Kidney tubule cell (primary cell): ENCODE measurements at regions not wholly inside any gene's neighbourhood (a gene's known extent, or its start where the extent isn't known, plus 50 kb on each side); places are given as distances from the start of the nearest gene placed in this dataset.

Experiments
- DNase-seq: peaks from one replicate; pipeline ENCODE4 v3.0.0-alpha.2; 2018; ENCODE audit warnings: low spot score

DNA sequence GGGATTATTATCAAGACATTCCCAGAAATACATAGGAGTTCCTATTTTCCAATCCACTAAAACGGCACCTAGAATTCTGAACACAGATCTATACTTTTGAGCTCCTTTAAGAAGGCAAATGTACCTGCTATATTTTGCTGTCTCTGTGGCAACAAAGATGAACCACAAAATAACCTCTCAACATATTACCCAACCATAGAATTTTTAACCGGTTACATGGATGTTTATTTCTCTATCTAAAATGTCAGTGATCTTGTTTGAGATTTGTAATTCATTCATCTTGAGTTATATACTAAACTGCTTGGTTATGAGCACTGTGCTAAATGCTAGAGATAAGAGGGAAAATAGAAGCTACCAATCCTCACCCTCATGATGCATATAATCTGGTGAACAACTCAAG lies 117.5 kb upstream of the HMGCLL1 start:
- DNase-seq, result no peak

DNA sequence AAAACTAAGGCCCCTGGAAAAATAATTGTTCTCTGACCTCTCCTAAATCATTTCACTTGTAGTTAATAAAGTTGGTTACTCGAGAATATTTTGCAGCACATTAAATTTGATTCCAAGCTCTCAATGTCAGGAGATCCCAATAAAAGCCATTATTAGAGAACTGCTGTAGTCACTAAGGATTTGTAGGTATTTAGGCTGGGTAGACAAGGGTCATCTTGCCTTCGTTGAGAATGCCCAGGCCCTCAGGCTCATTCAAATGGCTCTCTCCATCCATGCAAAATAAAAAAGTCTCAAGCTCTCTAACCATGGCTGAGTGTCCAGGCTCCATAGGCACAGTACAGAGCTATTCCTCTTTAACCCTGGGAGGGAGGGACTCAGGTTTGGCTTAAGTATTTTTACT lies 117.0 kb upstream of the HMGCLL1 start:
- no peak for DNase-seq

DNA sequence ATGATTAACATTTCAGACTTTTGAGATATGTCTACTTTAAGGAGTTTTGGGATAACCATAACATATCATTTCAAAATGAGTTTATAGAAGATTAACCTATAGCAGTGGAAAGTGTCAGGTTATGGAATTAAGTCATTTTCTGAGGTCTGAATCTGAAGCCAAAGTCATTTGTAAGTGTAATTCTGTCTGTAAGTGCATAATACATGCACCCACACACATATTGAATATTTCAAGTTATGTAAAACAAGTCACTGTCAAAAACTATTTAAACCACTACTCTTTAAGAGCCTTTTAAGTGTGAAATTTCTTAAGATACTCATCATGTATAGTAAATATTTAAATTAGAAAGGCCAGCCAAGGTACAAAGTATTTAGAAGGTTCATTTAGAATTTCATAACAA lies 115.8 kb upstream of the HMGCLL1 start:
- no peak for DNase-seq

DNA sequence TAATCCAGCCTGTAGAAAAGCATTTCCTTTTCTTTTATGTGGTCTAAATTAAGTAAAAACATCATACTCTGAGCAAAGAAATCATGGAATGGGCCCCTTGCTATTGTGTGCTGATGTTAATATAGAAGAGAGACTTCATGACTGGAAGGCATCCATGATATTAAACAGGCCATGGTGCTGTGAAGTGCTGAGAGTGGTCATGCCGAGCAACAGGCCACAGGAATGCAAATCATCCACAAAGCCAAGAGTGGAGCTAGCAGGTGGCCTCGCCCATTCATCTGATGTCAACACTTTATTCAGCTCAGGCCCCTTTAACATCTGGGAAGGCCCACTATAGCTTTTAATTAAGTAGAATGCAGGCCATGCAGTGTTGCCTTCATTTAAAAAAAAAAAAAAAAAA lies 115.2 kb upstream of the HMGCLL1 start:
- DNase-seq, result peak; percentile 77

DNA sequence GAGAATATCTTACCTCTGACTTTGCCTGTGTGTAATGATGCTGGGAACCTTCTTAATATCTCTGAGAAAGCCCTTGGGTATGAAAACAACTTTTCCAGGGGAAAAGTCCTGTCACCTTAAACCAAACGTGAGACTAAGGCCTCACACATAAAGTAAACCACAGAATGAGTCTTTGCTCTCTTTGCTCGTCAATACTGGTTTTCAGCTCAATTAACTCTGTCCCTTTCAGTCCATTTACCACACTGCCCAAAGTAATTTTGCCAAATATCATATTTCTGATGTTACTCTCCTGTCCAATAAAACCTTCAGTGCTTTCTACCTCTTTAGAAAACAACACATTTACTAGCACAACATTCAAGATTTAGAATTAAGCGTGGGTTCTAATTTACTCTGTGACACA lies 100.5 kb upstream of the HMGCLL1 start:
- no peak for DNase-seq

DNA sequence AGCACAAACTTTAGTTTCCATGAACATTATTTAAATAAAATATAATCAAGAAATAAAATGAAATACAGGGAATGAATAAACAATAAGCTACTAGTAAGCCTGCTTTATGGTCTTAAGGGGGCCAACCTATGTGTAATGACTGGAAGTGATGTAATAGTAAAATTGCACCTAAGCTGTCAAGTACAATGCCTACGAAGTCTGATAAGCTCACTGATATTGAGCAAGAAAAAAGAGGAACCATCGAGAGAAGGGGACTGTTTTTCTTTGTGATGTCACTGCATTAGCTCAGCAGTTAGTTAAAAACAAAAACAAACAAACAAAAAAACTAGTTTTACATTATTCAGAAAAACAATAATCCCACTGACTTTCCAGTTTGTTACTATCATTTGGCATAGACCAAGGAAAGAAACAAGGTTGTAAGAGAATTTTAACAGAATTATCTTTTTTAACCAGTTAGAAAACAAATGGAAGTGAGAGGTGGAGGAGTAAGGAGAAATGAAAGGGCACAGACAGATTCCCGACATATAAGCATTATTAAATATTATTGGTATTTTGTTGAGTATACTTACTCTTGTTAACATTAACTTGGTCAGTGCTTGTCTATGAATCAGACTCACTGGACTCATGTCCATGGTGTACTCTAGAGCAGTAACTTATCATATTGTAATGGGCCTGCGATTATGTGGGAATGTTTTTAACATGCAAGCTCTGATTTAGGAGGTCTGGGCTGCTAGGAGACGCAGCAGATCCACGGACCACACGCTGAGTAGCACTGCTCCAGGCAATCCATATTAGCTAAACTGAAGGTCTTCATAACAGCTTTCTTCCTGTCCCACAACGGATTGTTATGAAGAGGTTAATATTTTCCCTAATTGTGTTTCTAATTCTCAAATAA lies 99.6 kb upstream of the HMGCLL1 start:
- DNase-seq, result no peak

DNA sequence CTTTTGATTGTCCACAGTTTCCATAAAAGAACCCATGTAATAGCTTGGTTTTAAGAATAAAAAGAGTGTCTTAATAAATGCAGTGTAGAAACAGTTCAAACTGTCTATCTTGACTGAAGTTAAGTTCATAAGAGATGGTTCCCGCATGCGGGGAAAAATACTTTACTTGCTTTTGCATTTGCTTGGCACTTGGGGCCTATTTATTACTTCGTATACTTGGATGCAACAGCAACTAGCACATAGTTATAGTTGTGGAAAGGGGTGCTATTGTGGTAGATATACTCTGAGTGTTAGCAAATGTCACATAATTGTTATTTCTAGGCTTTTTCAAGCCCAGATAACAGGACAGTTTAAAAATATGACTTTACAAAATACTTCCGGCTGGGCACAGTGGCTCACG lies 97.7 kb upstream of the HMGCLL1 start:
- DNase-seq, result no peak

DNA sequence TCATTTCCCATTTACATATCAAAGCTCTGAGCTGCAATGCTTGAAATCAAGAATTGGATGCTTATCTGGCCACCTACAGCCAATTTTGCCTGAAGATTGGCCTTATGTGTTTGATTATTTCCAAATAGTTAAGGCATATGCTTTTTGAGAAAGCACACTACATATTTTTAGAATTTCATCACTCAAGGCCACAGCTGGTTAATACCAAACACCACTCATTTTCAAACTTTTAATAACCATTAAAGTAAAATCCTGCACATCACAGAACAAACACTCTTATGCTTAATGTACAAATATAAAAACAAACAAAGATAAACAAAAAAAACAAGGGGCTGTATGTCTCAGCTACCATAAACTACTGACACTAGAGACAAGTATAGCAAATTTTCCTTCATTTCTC lies 96.9 kb upstream of the HMGCLL1 start:
- DNase-seq, result no peak

DNA sequence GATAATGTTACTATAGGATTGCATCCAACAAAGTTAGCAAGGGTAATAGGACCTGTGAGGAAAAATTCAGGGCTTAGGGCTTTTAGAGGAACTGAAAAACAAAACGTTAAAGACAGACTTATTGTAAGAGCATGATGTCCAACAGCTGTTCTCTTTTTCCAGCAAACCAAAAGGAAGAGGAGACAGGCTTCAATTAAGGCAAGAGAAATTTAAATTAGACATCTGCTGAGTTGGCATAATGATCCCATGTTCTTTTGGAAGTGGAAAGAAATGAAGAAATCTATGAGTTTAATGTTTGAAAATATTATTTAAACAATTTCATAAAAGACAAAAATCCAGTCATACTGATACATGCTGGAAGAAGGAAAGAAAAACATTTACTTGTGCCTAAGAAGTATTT lies 95.7 kb upstream of the HMGCLL1 start:
- no peak for DNase-seq

DNA sequence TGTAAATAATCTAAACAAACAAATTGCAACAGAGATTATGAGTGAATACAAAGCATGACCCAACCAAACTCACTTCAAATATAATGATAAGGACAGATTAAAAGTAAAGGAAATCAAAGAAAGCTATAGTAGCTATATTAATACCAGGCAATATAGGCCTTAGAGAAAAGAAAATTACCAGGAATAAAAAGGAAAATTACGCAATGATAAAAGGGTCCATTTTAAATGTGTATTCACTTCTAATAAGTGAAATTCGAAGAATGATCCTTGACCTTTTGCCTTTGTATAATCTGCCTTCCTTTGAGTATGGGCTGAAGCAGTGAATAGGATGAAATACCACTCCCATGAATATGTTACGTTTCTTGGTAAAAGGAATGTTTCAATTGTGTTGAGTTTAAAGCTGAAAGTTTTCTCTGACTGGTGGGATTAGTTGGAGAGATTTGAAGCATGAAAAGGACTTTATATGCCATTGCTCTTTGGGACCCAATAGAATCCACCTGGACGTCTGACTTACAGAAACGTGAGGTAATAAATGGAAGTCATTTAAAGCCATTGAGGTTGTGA lies 91.9 kb upstream of the HMGCLL1 start:
- DNase-seq, result no peak

DNA sequence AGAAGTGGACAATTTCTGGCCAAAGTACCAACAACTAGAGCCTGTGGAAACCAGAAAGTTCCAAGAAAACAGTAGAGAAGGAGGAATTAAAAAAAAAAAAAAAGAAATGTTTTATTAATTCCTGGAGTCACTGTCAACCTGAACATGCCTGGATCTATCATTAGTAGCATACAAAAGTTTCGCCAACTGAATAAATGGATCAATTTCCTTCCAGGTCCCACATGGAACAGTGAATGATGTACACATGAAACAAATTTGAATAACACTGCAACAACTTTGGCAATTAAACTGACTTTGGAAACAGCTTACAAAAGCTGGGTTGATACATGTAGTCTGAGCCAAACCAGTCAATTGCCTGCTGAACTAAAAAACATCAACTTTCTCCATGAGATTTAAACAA lies 90.0 kb upstream of the HMGCLL1 start:
- no peak for DNase-seq

DNA sequence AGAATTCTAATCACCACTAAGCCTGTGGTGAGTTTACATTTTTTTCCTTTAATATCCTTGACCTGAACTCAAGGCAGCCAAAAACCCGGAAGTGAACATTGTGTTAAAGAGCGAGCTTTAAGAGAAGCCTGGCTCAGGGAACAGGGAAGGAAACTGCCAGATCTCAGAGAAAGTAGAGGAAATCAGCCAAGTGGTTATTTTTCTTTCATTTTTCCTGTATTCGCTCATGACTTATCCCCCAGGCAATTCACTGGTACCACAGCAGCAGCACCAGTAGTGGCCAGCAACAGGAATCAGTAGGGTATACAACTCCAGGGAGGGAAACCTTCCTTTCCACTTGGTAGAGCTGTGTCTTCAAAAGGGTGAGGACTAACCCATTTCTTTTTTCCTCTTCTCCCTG lies 89.6 kb upstream of the HMGCLL1 start:
- no peak for DNase-seq

DNA sequence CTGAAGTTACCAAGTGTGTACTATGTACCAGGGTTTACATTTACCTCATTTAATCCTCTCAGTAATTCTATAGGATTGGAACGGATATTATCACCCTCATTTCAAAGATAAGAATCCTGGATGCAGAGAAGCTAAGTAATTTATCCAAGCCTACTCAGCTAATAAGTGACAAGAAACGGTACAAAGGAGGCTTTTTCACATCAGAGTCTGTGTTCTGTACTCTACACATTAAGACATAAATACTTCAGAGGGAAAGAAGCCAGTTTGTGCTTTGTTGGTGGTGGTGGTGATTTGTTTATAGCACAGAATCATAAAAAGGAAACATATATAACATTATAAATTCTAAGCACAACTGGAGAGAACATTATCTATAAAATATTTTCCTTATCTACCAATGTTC lies 88.3 kb upstream of the HMGCLL1 start:
- no peak for DNase-seq

DNA sequence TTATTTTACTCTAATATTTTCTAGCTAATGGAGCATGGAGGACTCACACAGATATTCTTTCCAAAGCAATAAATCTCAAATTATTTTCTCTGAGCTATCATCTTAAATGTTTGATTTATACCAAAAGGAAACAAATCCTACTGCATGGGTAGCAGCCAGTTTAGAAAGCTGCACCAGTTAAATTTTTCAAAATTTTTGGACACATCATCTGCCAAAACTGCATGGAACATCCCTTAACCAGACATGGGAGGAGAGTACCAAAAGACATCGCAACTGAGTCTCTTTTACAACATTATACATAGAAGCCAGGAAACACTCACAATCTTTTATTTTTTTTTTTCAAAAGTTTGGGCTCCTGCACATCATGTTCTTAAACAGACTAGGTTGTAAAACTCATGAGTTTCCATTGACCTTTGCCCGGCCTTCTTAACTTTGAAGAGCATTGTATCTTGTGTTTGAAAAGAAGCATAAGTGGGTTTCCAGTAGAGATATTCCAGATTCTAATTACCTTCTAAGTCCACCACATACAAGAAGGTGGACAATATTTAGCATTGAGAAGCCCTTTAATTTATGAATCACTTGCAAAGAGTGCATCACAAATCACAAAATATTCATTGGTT lies 87.7 kb upstream of the HMGCLL1 start:
- no peak for DNase-seq

DNA sequence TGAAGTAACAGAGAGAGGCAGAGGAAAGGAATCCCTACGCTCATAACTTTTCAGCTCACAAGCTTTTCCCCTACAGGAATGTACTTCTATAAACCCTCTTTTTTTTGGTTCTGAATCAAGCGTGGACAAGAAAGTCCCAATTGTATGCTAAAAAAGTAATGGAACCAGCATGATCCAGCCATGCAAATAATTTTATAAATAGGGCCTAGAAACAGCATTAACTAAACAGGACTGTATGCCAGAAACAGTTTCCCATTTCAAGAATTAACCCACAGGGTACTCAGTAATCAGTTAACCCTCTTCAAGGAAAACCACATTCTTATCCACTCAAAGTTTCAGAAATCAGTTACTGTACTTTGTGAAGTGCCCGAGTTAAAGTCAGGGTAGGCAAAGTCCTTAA lies 87.0 kb upstream of the HMGCLL1 start:
- DNase-seq, result no peak

DNA sequence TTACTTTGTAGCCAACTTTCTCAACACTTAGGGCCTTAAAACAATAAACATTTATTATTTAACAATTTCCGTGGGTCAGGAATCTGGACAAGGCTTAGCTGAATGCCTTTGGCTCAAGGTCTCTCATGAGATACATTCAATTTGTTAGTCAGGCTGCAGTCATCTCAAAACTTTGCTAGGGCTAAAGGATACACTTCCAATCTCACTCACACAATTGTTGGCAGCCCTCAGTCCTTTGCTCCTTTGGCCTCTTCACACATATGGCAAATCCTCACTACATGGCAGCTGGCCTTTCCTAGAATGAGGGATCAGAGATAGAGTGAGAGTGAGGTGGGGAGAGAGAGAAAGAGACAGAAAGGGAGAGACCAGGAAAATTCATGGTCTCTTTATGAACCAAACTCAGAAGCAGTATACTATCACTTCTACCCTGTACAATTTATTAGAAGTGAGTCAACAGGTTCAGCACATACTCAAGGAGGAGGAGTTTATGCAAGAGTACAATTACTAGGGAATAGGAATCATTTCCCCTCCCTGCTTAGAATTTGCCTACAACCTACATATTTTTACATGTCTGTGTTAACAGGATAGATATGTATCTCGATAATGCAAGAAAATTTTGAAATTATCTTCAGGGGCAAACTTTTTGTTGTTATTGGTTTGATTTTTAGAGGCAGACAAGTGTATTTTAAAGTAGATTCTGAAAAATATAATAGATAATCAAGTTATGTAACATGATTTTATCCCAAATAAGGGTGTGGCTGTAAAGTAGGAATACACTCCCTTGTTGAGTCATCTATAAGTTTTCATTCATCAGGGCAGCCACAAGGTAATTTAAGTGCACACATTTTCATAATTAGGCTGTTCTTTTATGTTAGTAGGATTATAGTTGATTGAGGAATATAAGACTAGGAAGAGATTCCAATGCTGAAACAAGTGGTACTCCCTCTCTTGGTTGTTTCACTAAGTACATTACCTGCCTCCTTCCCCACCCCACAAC lies 85.9 kb upstream of the HMGCLL1 start:
- DNase-seq, result no peak

DNA sequence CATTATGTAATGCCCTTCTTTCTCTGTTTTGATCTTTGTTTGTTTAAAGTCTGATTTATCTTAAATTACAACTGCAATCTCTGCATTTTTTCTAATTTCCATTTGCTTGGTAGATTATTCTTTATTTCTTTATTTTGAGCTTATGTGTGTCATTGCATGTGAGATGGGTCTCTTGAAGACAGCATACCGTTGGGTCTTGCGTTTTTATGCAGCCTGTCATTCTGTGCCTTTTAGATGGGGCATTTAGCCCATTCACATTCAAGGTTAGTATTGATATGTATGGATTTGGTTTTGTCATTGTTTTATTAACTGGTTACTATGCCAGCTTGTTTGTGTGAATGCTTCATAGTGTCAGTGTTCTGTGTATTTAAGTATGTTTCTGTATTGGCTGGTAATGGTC lies 84.9 kb upstream of the HMGCLL1 start:
- DNase-seq, result no peak

DNA sequence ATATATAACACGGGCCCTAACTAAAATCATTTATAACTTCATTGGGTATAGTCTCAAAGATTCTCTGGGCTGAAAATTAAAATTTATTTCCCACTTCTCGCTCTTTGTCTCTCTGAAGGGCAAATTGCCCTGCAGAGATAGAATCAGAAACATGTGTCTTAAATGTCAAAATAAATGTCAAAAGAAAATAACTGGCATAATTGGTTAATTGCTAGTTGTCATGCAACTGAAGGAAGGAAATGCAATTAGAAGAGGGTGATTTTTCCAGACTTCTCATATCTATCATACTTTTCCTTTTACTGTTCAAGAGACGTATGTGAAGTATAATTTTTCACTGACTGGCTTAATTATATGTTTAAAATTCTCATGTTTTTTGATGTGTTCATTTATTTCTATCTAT lies 80.3 kb upstream of the HMGCLL1 start:
- DNase-seq, result no peak

DNA sequence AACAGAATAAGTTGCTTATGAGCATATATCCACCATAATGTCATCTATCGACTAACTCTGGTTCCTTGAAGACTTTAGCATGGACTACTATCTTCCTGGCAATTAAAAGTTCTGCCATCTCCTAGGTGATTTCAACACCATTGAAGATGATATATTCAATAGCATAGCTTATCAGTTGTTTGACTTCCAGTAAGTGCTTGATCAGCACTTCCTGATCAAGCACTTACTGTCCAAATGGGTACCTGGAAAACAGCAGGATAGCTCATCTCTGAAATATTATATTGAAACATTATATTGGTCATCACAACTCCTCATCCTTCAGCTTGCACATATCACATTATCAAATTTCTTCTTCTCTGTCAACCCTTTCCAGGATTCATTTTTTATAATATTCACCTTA lies 75.5 kb upstream of the HMGCLL1 start:
- no peak for DNase-seq

DNA sequence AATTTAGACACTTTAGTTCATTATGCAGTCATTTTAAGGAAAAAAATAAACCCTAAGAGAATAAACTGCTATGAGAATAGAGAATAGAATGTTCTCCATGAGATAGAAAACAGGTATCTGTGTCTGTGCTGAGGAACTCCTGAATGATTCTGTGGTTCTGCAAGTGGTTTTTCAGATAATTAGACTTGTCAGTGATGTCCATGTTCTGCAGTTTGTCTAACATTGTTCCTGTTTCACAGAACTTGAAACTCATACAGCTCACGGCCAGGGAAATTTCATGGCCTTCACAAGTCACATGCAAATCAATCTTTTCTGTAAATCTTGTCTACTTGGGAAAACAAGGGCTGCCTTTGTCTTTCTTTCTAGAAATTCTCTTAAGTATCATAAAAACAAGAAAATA lies 73.4 kb upstream of the HMGCLL1 start:
- no peak for DNase-seq

DNA sequence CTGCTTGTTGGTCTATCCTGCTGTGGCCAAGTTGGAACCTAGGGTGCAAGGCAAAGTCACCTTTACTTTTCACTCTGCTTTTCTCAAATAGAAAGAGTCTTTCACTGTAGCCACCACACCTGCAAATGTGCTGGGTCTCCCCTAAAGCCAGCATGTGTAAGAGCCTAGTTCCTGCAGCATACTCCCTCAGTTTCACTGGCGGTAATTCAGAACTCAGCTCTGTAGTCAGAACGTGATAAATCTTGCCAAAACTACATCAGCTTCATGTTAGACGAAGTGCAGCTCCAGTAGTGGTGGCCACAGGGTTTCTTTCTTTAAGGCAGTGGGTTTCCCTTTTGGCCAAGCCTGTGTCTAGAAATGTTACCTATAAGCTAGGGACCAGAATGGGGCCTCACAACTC lies 72.0 kb upstream of the HMGCLL1 start:
- DNase-seq, result no peak

DNA sequence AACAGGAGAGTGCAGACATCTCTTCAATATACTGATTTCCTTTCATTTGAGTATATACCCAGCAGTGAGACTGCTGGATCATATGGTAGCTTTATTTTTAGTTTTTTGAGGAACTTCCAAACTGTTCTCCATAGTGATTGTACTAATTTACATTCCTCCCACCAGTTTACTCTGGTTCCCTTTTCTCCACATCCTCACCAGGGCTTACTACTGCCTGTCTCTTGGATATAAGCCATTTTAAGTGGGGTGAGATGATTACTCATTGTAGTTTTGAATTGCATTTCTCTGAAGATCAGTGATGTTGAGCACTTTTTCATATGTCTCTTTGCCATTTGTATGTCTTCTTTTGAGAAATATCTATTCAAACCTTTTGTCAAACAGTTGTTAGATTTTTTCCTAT lies 64.9 kb upstream of the HMGCLL1 start:
- no peak for DNase-seq
